LNCaP clone FGC (cell line): ENCODE measurements at regions not wholly inside any gene's neighbourhood (a gene's known extent, or its start where the extent isn't known, plus 50 kb on each side); places are given as distances from the start of the nearest gene placed in this dataset.

ENCODE experiments used
- DNase-seq: peaks from one replicate; pipeline ENCODE4 v3.0.0-alpha.2; 2011; ENCODE audit warnings: low read depth
- H3K4me3 ChIP-seq: 2 replicates; pipeline ENCODE4 v1.5.1; 2011; ENCODE audit warnings: mild to moderate bottlenecking, low read depth, low read length, control low read depth
- TF ChIP-seq, protein P1 (sequence below): IDR thresholded peaks from 2 replicates; pipeline ENCODE4 v1.5.1; 2012; ENCODE audit warnings: mild to moderate bottlenecking; ENCODE audit not compliant: control insufficient read depth, insufficient read depth; ENCODE audit errors: extremely low read depth

DNA sequence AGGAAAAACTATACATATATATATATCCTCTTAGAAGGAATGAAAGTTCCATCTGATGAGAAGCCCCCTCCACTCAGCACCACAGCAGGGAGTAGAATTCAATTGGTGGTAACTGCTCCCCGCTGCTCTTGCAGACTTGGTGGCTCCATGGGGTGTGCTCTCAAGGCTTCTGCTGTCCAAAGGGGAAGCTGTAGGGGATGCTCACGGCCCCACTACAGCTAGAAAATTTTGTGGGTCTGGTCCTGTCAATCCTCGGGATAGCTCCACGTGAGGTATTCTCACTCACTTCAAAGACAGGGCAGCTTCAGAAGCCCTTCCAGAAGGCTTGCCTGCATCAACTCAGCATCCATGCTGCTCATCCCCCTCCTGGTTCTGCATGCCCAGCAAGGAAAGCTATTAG lies 247.2 kb downstream of the CETN3 start:
- TF ChIP-seq, protein P1, sequence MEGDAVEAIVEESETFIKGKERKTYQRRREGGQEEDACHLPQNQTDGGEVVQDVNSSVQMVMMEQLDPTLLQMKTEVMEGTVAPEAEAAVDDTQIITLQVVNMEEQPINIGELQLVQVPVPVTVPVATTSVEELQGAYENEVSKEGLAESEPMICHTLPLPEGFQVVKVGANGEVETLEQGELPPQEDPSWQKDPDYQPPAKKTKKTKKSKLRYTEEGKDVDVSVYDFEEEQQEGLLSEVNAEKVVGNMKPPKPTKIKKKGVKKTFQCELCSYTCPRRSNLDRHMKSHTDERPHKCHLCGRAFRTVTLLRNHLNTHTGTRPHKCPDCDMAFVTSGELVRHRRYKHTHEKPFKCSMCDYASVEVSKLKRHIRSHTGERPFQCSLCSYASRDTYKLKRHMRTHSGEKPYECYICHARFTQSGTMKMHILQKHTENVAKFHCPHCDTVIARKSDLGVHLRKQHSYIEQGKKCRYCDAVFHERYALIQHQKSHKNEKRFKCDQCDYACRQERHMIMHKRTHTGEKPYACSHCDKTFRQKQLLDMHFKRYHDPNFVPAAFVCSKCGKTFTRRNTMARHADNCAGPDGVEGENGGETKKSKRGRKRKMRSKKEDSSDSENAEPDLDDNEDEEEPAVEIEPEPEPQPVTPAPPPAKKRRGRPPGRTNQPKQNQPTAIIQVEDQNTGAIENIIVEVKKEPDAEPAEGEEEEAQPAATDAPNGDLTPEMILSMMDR: no peak
- H3K4me3 ChIP-seq: no peak overlapping the region
- no peak for DNase-seq

DNA sequence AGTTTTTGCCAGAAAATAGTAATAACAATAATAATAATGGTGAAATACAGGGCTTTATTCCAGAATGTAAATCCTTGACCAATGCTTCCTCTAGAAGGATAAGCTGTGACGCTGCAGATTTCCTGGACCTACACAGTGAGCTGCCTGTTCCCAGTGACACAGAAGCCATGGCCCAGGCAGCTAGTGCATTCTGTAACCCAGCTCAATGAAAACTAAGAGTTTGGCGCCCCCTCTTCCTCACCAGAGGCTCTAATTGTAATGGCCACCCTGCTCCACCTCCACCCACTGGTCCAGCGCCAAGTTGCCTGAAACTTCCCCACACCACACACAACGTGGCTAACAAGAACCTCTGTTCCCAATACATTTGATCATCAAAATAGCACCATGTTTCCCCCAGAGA lies 248.1 kb downstream of the CETN3 start:
- TF ChIP-seq, protein P1: 0 out of 2 replicates have a peak, but pooled peaks have one; percentile 7
- H3K4me3 ChIP-seq: no peak overlapping the region
- DNase-seq: no peak

- no peak overlapping the region for H3K4me3 ChIP-seq
- no peak for DNase-seq
- TF ChIP-seq, protein P1: no peak
Measured at GRCh38 chr5:90158131-90158530, 251.4 kb downstream of the CETN3 start.

DNA sequence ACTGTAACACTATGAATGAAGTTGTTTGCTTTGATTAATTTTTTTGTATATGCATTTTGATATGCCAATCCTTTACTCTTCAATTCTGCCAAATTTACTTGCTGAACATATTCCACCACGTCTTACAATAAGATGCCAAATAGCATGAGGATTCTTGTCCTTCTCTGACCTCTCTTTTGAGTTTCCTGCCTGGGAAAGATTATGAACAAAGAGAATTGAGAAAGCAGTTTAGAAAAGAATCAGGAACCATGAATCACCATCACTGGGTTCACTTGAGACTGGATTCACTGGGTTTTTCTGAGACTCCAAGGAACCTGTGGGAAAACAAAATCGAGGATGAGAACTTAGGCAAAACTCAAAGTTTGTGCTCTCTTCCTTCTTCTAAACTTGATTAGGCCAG lies 256.5 kb downstream of the CETN3 start:
- TF ChIP-seq, protein P1: no peak
- H3K4me3 ChIP-seq: no peak overlapping the region
- DNase-seq: no peak

DNA sequence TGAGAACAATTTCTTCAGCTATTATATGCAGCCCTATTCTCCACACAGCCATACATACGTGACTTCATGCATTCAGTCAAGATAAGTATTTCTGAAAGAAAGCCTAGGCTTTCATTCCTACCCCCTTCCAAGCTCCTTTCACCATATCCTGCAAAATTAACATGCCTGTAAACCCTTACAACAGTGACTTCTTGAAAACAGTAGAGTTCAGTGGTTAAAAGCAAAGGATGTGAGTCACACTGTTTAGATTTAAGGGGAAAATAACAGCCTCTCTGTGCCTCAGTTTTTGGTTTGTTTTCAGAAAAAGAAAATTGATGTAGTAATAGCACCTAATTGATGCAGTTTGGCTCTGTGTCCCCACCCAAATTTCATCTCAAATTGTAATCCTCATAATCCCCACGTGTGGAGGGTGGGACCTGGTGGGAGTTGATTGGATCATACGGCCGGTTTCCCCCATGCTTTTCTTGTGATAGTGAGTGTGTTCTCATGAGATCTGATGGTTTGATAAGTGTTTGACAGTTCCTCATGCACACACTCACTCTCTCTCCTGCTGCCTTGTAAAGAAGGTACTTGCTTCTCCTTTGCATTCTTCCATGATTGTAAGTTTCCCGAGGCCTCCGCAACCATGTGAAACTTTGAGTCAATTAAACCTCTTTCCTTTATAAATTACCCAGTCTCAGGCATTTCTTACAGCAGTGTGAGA lies 264.8 kb downstream of the CETN3 start:
- TF ChIP-seq, protein P1: no peak
- H3K4me3 ChIP-seq: no peak overlapping the region
- DNase-seq: no peak

- TF ChIP-seq, protein P1: no peak
- no peak overlapping the region for H3K4me3 ChIP-seq
- no peak for DNase-seq
Measured at GRCh38 chr5:90142541-90142940, 267.0 kb downstream of the CETN3 start.

- H3K4me3 ChIP-seq: no peak overlapping the region
- DNase-seq: no peak
- TF ChIP-seq, protein P1: no peak
Measured at GRCh38 chr5:90141984-90142383, 267.6 kb downstream of the CETN3 start.
